Endothelial cell of umbilical vein (primary cell): ENCODE measurements at regions not wholly inside any gene's neighbourhood (a gene's known extent, or its start where the extent isn't known, plus 50 kb on each side); places are given as distances from the start of the nearest gene placed in this dataset.
A peak's percentile ranks its signal among the peaks of the same experiment; 100 is the strongest.

ENCODE experiments used
- BruUV-seq: library from RNA; stranded (reverse); fragments of 400-500 nt; replicated peaks from 2 replicates; lab custom pipeline; 2021; lab: Mats Ljungman, UMichigan
- CTCF ChIA-PET: fragments of 300-600, 350-600 bp; sonication (Branson Sonifier 250); formaldehyde crosslinking; loops from one replicate; lab custom pipeline; 2021; ENCODE audit warnings: antibody characterized with exemption, inconsistent platforms; lab: Charles Lee
- POLR2A ChIA-PET: fragments of 300-600, 350-600 bp; sonication (Branson Sonifier 250); formaldehyde crosslinking; loops from one replicate; lab custom pipeline; 2021; ENCODE audit warnings: antibody characterized with exemption, inconsistent platforms; lab: Charles Lee
- DNase-seq: peaks from one replicate; pipeline ENCODE4 v3.0.0-alpha.2; 2011; ENCODE audit warnings: low read depth, low spot score
- FAIRE-seq: peaks from 2 replicates; lab custom pipeline; 2011; peaks lifted over from hg19 to GRCh38; lab: Jason Lieb, UNC
- H2AFZ ChIP-seq: 2 replicates; pipeline ENCODE4 v1.6.0; 2012; ENCODE audit warnings: low read depth, low read length, control low read depth, inconsistent platforms
- H3K27ac ChIP-seq: 2 replicates; pipeline ENCODE4 v1.5.1; 2011; ENCODE audit warnings: low read depth, mild to moderate bottlenecking, control low read depth, low read length, moderate library complexity; ENCODE audit not compliant: insufficient read depth
- H3K27me3 ChIP-seq, 2 experiments: 2 replicates each; pipeline versions ENCODE4 v1.6.0 to v1.6.1; 2011; ENCODE audit warnings: low read length in 2 of 2, mixed read lengths in 1 of 2; ENCODE audit not compliant: control insufficient read depth in 2 of 2, insufficient read depth in 2 of 2
- H3K36me3 ChIP-seq, 2 experiments: 2 replicates in 1 of 2; 3 replicates in 1 of 2; pipeline ENCODE4 v1.5.1; 2011; ENCODE audit warnings: low read length in 2 of 2, mild to moderate bottlenecking in 1 of 2, moderate library complexity in 1 of 2; ENCODE audit not compliant: control insufficient read depth in 2 of 2, insufficient read depth in 2 of 2; ENCODE audit errors: extremely low read depth in 1 of 2
- H3K4me1 ChIP-seq: 3 replicates; pipeline ENCODE4 v1.5.1; 2011; ENCODE audit warnings: mild to moderate bottlenecking, low read length; ENCODE audit not compliant: control insufficient read depth, insufficient read depth; ENCODE audit errors: extremely low read depth
- H3K4me2 ChIP-seq: 2 replicates; pipeline ENCODE4 v1.6.1; 2011; ENCODE audit warnings: low read length, control low read depth, mixed read lengths; ENCODE audit not compliant: insufficient read depth
- H3K4me3 ChIP-seq, 3 experiments: fragments of 200-600 bp in 1 of 3; sonication (generic), shearing (Covaris generic) in 1 of 3; replicated peaks in 1 of 3; 2 replicates each; pipeline ENCODE4 v1.5.1; 2011 to 2016; ENCODE audit warnings: control low read depth in 3 of 3, low read length in 3 of 3, mild to moderate bottlenecking in 2 of 3, inconsistent platforms in 1 of 3, low read depth in 1 of 3, moderate library complexity in 1 of 3; ENCODE audit not compliant: insufficient read depth in 1 of 3
- H3K79me2 ChIP-seq: 2 replicates; pipeline ENCODE4 v1.6.0; 2012; ENCODE audit warnings: low read length, inconsistent platforms; ENCODE audit not compliant: control insufficient read depth, insufficient read depth
- H3K9ac ChIP-seq: replicated peaks from 2 replicates; pipeline ENCODE3; 2011; ENCODE audit warnings: low read length, control low read depth; ENCODE audit not compliant: insufficient read depth; ENCODE audit errors: extremely low read depth
- H3K9me1 ChIP-seq: replicated peaks from 3 replicates; pipeline ENCODE4 v1.6.0; 2011; ENCODE audit warnings: mild to moderate bottlenecking, low read length; ENCODE audit not compliant: control insufficient read depth, insufficient read depth; ENCODE audit errors: extremely low read depth
- H3K9me3 ChIP-seq: replicated peaks from 2 replicates; pipeline ENCODE4 v1.5.1; 2012; ENCODE audit warnings: low read length, inconsistent platforms; ENCODE audit not compliant: control insufficient read depth, insufficient read depth
- H4K20me1 ChIP-seq: replicated peaks from 2 replicates; pipeline ENCODE3; 2011; ENCODE audit warnings: mild to moderate bottlenecking, low read length; ENCODE audit not compliant: control insufficient read depth, insufficient read depth; ENCODE audit errors: extremely low read depth
- CTCF ChIP-seq, 2 donors: IDR thresholded peaks; 1 replicate in 1 of 2; 2 replicates in 1 of 2; pipeline ENCODE4 v1.5.1; 2011; ENCODE audit warnings: low read length in 2 of 2, mild to moderate bottlenecking in 2 of 2, moderate library complexity in 2 of 2, control low read depth in 1 of 2, inconsistent platforms in 1 of 2, low read depth in 1 of 2; ENCODE audit not compliant: insufficient read depth in 1 of 2; ENCODE audit errors: extremely low read depth in 1 of 2
- EZH2 ChIP-seq: IDR thresholded peaks from 2 replicates; pipeline ENCODE4 v1.6.1; 2012; ENCODE audit warnings: borderline replicate concordance, low read depth, mild to moderate bottlenecking, moderate library complexity, low read length, inconsistent platforms; ENCODE audit not compliant: severe bottlenecking
- FOS ChIP-seq: IDR thresholded peaks from 2 replicates; pipeline ENCODE4 v1.6.1; 2011; ENCODE audit warnings: mild to moderate bottlenecking, low read length, moderate library complexity, borderline replicate concordance; ENCODE audit not compliant: insufficient read depth
- GATA2 ChIP-seq: IDR thresholded peaks from 2 replicates; pipeline ENCODE4 v1.7.0; 2011; ENCODE audit warnings: low read depth, mild to moderate bottlenecking, moderate library complexity, mixed read lengths, low read length; ENCODE audit not compliant: insufficient read length, insufficient read depth
- JUN ChIP-seq: IDR thresholded peaks from 2 replicates; pipeline ENCODE4 v1.6.1; 2011; ENCODE audit warnings: borderline replicate concordance, low read depth; ENCODE audit not compliant: insufficient read length, insufficient read depth
- MAX ChIP-seq: IDR thresholded peaks from 2 replicates; pipeline ENCODE4 v1.6.1; 2011; ENCODE audit not compliant: insufficient read depth, insufficient read length
- MYC ChIP-seq: IDR thresholded peaks from one replicate; pipeline ENCODE4 v1.6.1; 2011; ENCODE audit warnings: mild to moderate bottlenecking, low read depth, low read length
- POLR2A ChIP-seq: IDR thresholded peaks from 2 replicates; pipeline ENCODE4 v1.6.1; 2012; ENCODE audit warnings: low read depth, mild to moderate bottlenecking, control low read depth, low read length
- POLR2AphosphoS5 ChIP-seq: IDR thresholded peaks from 2 replicates; pipeline ENCODE4 v1.6.1; 2012; ENCODE audit warnings: low read depth, mild to moderate bottlenecking, control low read depth, low read length, moderate library complexity; ENCODE audit not compliant: insufficient read depth
- dilution Hi-C: fragments of 300-500 bp; cut with MboI; formaldehyde crosslinking; loops from one replicate; pipeline ENCODE4 v1.15.0; 2019; ENCODE audit warnings: low sequenced_read_pairs; ENCODE audit not compliant: extremely low pct_ligation_motif_present
- intact Hi-C: fragments of 100-400 bp; cut with micrococcal nuclease; formaldehyde crosslinking; loops from one replicate; pipeline ENCODE4 v1.10.0; 2022

GRCh38 chr13:77820431-77821149, 98.0 kb downstream of the EDNRB start:
- no peak for FAIRE-seq
- Histone ChIP-seq H3K9me1 (no peaks in the 10 kb centered on the region), H3K4me1 (no peaks in the 10 kb centered on the region), H3K79me2 (no peaks in the 10 kb centered on the region), H3K9ac (no peak overlapping the region), H3K27me3 (peaks cover 3 to 4% of the 10 kb centered on the region in 2 experiments), H3K36me3 (no peaks in the 10 kb centered on the region), H3K27ac (no peak overlapping the region), H3K4me3 (no peak overlapping the region), H3K4me2 (no peak overlapping the region), H2AFZ (no peak overlapping the region), H3K9me3 (no peaks in the 10 kb centered on the region), H4K20me1 (no peaks in the 10 kb centered on the region)
- TF ChIP-seq GATA2 (no peak), EZH2 (no peak), CTCF (IDR thresholded peaks at IDR 0.05; ENCODE audit: extremely low read depth in 1 of 2, insufficient read depth in 1 of 2, low read depth in 1 of 2, low read length in 2 of 2) (peak in 1 of 2 donors; percentile 17)
- ChIA-PET POLR2A (no interaction called here), CTCF (interaction anchor here (1.0 kb wide), 1 partner anchor 10 kb away, joined by 5 read pairs; no protein-coding TSS in a partner anchor)
- intact Hi-C loops (no loop called here), dilution Hi-C loops (no loop called here)
- BruUV-seq, result no TSS peak
- DNase-seq, result peak; percentile 34

- dilution Hi-C loops (no loop called here), intact Hi-C loops (no loop called here)
- Histone ChIP-seq H3K4me1 (no peaks in the 10 kb centered on the region), H3K4me2 (no peak overlapping the region), H3K9ac (no peak overlapping the region), H2AFZ (no peak overlapping the region), H4K20me1 (no peaks in the 10 kb centered on the region), H3K27me3 (peaks cover 4% of the 10 kb centered on the region in 2 experiments), H3K4me3 (no peak overlapping the region), H3K9me1 (no peaks in the 10 kb centered on the region), H3K36me3 (no peaks in the 10 kb centered on the region), H3K9me3 (no peaks in the 10 kb centered on the region), H3K79me2 (no peaks in the 10 kb centered on the region), H3K27ac (no peak overlapping the region)
- CTCF ChIA-PET, result interaction anchor here (1.0 to 1.2 kb wide), 2 partner anchors 40 to 304 kb away, joined by 3 to 4 read pairs; no protein-coding TSS in a partner anchor
- BruUV-seq, result no TSS peak
- POLR2A ChIA-PET, result no interaction called here
- DNase-seq, result no peak
- TF ChIP-seq FOS, result no peak
- TF ChIP-seq MAX, result no peak
- no peak for TF ChIP-seq MYC
- TF ChIP-seq CTCF (IDR thresholded peaks at IDR 0.05; ENCODE audit: extremely low read depth in 1 of 2, insufficient read depth in 1 of 2, low read depth in 1 of 2, low read length in 2 of 2), result no peak
- no peak for TF ChIP-seq POLR2AphosphoS5
- TF ChIP-seq GATA2, result no peak
- TF ChIP-seq JUN, result no peak
- no peak for TF ChIP-seq POLR2A
- no peak for TF ChIP-seq EZH2
- no peak for FAIRE-seq
These were observed 101.1 kb downstream of the EDNRB start for GRCh38 chr13:77817521-77817920.
